Left kidney (tissue), 1 donor: ENCODE measurements at regions not wholly inside any gene's neighbourhood (a gene's known extent, or its start where the extent isn't known, plus 50 kb on each side); places are given as distances from the start of the nearest gene placed in this dataset.

Source experiments
- DNase-seq: peaks from one replicate; pipeline ENCODE4 v3.0.0-alpha.2; 2013

- no peak for DNase-seq
These were observed 437.3 kb upstream of the MPDZ start for GRCh38 chr9:13716601-13717321.

DNA sequence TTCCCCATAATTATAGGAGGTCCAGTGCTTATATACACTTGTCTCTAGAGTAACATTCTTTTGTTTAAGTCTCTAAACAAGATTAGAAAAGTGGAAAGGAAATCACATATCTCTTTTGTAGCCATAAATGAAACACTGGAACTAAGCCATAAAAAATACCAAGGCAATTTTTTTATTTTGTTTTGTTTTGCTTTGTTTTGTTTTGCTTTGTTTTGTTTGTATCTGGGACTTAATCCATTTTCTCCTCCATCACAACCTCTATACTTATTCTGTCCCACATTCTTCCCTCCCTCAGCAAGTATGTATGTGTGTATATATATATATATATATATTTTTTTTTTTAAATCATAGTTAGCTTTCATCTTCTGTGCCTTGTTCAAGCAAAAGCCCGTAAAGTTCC, 436.6 kb upstream of the MPDZ start:
- no peak for DNase-seq

GRCh38 chr9:13715430-13715829, 435.9 kb upstream of the MPDZ start:
- no peak for DNase-seq

GRCh38 chr9:13707612-13708576, 428.4 kb upstream of the MPDZ start:
- no peak for DNase-seq

- no peak for DNase-seq
These were observed 426.4 kb upstream of the MPDZ start for GRCh38 chr9:13705918-13706317.

DNA sequence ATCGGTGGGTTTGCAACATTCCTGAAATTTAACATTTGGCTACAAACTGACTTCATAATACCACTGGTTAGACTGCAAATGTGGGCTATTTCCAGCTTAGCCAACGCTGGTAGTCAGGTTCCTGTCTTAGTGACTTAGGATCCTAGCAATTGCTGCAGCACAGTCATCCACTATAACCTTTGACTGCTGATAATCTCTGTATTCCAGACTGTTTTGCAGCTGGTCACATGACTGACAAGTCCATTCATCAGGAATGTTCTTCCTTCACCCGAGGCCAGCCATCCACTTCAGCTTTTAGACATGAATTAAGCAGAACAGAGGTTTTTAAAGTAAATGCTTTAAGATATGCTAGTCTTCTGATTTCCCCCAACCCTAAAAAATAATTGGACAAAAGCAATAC, 425.9 kb upstream of the MPDZ start:
- no peak for DNase-seq

DNA sequence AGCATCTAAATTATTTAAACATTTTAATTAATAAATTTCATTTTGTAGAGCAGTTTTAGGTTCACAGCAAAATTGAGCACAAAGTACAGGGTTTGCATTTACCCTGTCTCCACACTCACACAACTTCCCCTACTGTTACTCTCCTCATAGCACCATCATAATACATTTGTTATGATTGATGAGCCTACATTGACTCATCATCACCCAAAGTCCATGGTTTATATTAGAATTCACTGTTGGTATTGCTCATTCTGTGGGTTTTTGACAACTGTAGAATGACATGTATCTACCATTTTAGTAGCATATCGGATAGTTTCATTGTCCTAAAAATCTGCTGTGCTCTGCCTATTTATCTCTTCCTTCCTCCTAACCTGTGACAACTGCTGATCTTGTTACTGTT, 411.1 kb upstream of the MPDZ start:
- no peak for DNase-seq

GRCh38 chr9:13689925-13690324, 410.4 kb upstream of the MPDZ start:
- no peak for DNase-seq

GRCh38 chr9:13688990-13689600, 409.6 kb upstream of the MPDZ start:
- DNase-seq: peak; percentile 5

DNA sequence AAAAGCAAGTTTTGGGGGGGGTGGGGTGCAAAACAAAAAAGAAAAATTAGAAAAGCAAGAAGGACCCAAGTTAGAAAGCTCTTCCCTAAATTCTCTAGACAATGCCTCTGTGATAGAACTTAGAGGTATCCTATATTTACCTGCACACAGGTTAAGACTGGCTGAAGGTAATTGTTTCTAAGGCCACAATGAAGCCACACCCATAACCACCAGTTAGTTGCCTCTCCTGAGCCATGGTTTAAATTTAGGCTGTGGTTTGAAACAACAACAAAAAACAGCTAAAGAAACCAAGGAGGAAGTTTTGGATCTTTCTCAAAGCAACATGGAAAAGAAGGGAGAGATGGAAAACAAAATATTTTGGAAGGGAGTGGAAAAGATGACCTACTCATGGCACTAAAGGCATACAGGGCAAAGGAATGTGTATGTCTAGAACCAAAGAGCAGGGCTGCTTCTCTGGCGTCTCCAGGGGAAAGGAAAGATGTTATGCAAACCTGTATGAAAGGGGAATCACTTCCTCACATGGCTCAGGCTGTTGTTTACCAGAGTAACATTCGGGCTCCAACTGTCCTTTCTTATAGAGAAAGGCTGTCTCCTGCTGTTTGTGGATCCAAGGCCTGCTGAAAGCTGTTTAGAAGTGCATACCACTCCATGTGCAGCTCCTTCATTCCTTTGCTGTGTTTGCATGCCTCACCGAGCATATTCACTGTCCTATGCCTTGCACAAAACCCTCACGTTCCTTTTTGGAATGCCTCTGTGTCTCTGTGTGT, 408.9 kb upstream of the MPDZ start:
- peak; percentile 4 for DNase-seq

DNA sequence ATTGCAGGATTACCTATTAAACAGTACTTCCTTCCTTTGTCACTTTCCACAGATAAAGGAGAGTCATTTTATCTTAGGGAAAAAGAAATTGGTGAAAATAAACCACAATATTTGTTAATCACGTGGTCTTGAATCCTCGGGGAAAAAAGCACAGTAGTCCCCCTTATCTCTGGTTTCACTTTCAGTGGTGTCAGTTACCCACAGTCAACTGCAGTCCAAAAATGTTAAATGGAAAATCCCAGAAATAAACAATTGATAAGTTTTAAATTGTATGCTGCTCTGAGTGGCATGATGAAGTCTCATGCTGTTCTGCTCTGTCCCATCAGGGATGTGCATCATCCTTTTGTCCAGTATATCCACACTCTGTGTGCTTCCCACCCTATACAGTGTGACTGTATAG, 405.2 kb upstream of the MPDZ start:
- no peak for DNase-seq

DNA sequence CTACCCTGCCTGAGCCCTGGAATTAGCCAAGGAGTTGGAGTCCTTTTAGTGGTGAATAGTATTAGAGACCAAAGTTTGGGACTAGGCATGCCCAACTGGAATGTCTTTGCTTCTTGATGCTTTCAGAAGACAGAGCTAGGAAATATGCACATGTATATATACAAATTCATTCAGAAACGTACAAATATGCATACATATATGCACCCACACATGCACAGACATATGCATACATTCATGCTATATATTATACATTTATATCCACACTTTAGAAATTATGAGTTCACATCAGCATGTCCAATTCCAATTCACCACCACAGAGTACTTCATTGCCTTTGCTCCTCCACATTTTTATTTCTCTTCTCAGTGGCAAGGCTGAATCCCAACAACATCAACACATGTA, 398.3 kb upstream of the MPDZ start:
- no peak for DNase-seq

GRCh38 chr9:13675638-13676000, 396.1 kb upstream of the MPDZ start:
- DNase-seq: no peak

- DNase-seq: no peak
These were observed 395.6 kb upstream of the MPDZ start for GRCh38 chr9:13674926-13675637.

GRCh38 chr9:13673348-13673747, 393.9 kb upstream of the MPDZ start:
- no peak for DNase-seq

- no peak for DNase-seq
These were observed 386.1 kb upstream of the MPDZ start for GRCh38 chr9:13665418-13666066.

- DNase-seq: no peak
These were observed 381.5 kb upstream of the MPDZ start for GRCh38 chr9:13661014-13661413.

- no peak for DNase-seq
These were observed 372.6 kb upstream of the MPDZ start for GRCh38 chr9:13651969-13652663.

GRCh38 chr9:13651526-13651925, 372.0 kb upstream of the MPDZ start:
- no peak for DNase-seq

DNA sequence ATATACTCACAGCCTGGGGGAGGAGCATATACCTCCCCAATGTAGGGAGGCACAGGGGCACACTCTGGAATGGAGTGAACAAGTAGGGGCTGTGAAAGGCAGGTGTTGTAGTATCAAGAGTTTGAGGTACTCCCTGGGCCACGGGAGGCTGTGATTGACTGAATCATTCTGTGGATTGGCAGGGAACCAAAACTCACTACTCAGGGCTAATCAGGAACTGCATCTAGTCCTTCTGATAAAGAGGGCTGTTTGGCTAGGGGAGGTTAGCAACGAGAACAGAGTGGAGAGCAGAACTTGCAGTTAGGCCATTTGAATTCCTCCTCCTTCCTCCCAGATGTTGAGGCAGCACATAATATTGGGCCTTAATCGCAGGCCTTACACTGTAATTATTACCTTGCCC, 369.2 kb upstream of the MPDZ start:
- no peak for DNase-seq
